ENCODE measurements at regions not wholly inside any gene's neighbourhood (a gene's known extent, or its start where the extent isn't known, plus 50 kb on each side); places are given as distances from the start of the nearest gene placed in this dataset.
"Not testable (repeated sequence)": the region's sequence is repeated elsewhere in the genome, so short reads cannot be mapped to it uniquely, and the experiment has no call there.

- no peaks in the 10 kb centered on the region for H3K27me3 Mint-ChIP-seq (ENCODE audit: low read depth)
- TF ChIP-seq CTCF (IDR thresholded peaks at IDR 0.05) = no peak
- H3K4me1 Mint-ChIP-seq (ENCODE audit: low read depth) = peaks cover 8% of the 10 kb centered on the region
- H3K27ac Mint-ChIP-seq (ENCODE audit: unreplicated experiment) = no peak overlapping the region
- DNase-seq (ENCODE audit: low spot score) = no peak
- H3K4me3 Mint-ChIP-seq (ENCODE audit: unreplicated experiment) = no peak overlapping the region
- no peaks in the 10 kb centered on the region for H3K36me3 Mint-ChIP-seq (ENCODE audit: low read depth)
- no peaks in the 10 kb centered on the region for H3K9me3 Mint-ChIP-seq (ENCODE audit: low read depth)
Observed at GRCh38 chr5:82720213-82721086, 356.7 kb downstream of the TMEM167A start.

- Mint-ChIP-seq H3K4me3 (ENCODE audit: unreplicated experiment) (no peak overlapping the region), H3K4me1 (ENCODE audit: low read depth) (peaks cover 8% of the 10 kb centered on the region), H3K27ac (ENCODE audit: unreplicated experiment) (peak overlapping the region; percentile 60), H3K9me3 (ENCODE audit: low read depth) (no peaks in the 10 kb centered on the region), H3K27me3 (ENCODE audit: low read depth) (no peaks in the 10 kb centered on the region), H3K36me3 (ENCODE audit: low read depth) (no peaks in the 10 kb centered on the region)
- no peak for DNase-seq (ENCODE audit: low spot score)
- TF ChIP-seq CTCF (IDR thresholded peaks at IDR 0.05) = no peak
Observed at GRCh38 chr5:82719368-82719767, 357.8 kb downstream of the TMEM167A start.

- H3K36me3 Mint-ChIP-seq (ENCODE audit: low read depth) = no peaks in the 10 kb centered on the region
- no peaks in the 10 kb centered on the region for H3K27me3 Mint-ChIP-seq (ENCODE audit: low read depth)
- TF ChIP-seq CTCF (IDR thresholded peaks at IDR 0.05) = no peak
- H3K4me3 Mint-ChIP-seq (ENCODE audit: unreplicated experiment) = no peak overlapping the region
- DNase-seq (ENCODE audit: low spot score) = no peak
- H3K27ac Mint-ChIP-seq (ENCODE audit: unreplicated experiment) = no peak overlapping the region
- H3K9me3 Mint-ChIP-seq (ENCODE audit: low read depth) = no peaks in the 10 kb centered on the region
- H3K4me1 Mint-ChIP-seq (ENCODE audit: low read depth) = peaks cover 8% of the 10 kb centered on the region
Observed at GRCh38 chr5:82717738-82718137, 359.5 kb downstream of the TMEM167A start.

GRCh38 chr5:82714732-82715131 lies 362.5 kb downstream of the TMEM167A start:
- not testable (repeated sequence) for H3K9me3 Mint-ChIP-seq (ENCODE audit: low read depth); H3K4me1 Mint-ChIP-seq (ENCODE audit: low read depth); H3K36me3 Mint-ChIP-seq (ENCODE audit: low read depth); DNase-seq (ENCODE audit: low spot score); H3K27me3 Mint-ChIP-seq (ENCODE audit: low read depth); H3K4me3 Mint-ChIP-seq (ENCODE audit: unreplicated experiment); H3K27ac Mint-ChIP-seq (ENCODE audit: unreplicated experiment)

GRCh38 chr5:82713811-82714210 lies 363.4 kb downstream of the TMEM167A start:
- no peak for TF ChIP-seq CTCF (IDR thresholded peaks at IDR 0.05)
- DNase-seq (ENCODE audit: low spot score) = no peak
- Mint-ChIP-seq H3K9me3 (ENCODE audit: low read depth) (no peaks in the 10 kb centered on the region), H3K4me1 (ENCODE audit: low read depth) (no peaks in the 10 kb centered on the region), H3K4me3 (ENCODE audit: unreplicated experiment) (no peak overlapping the region), H3K27me3 (ENCODE audit: low read depth) (no peaks in the 10 kb centered on the region), H3K36me3 (ENCODE audit: low read depth) (no peaks in the 10 kb centered on the region), H3K27ac (ENCODE audit: unreplicated experiment) (no peak overlapping the region)

- Mint-ChIP-seq H3K27me3 (ENCODE audit: low read depth) (peaks cover 2% of the 10 kb centered on the region), H3K4me1 (ENCODE audit: low read depth) (no peaks in the 10 kb centered on the region), H3K9me3 (ENCODE audit: low read depth) (peaks cover 6% of the 10 kb centered on the region), H3K27ac (ENCODE audit: unreplicated experiment) (no peak overlapping the region), H3K4me3 (ENCODE audit: unreplicated experiment) (no peak overlapping the region), H3K36me3 (ENCODE audit: low read depth) (no peaks in the 10 kb centered on the region)
- DNase-seq (ENCODE audit: low spot score) = no peak
- no peak for TF ChIP-seq CTCF (IDR thresholded peaks at IDR 0.05)
Observed at GRCh38 chr5:82707741-82708140, 369.5 kb downstream of the TMEM167A start.

Measured in chondrocyte (in vitro differentiated cells).